SK-N-SH treated with all-trans-retinoic acid at 6 μM for 48 hours (cell line): ENCODE measurements at regions not wholly inside any gene's neighbourhood (a gene's known extent, or its start where the extent isn't known, plus 50 kb on each side); places are given as distances from the start of the nearest gene placed in this dataset.

Experiments used
- ARNTL ChIP-seq: fragments of 450-650 bp; formaldehyde crosslinking; IDR thresholded peaks from 2 replicates; pipeline ENCODE4 v1.5.0; 2020; ENCODE audit warnings: low read depth, mild to moderate bottlenecking, moderate library complexity, borderline replicate concordance
- CREB5 ChIP-seq: fragments of 250-450 bp; sonication (Bioruptor Pico); IDR thresholded peaks from 2 replicates; pipeline ENCODE4 v1.5.1; 2020; ENCODE audit warnings: low read depth, mild to moderate bottlenecking, moderate library complexity
- CSDC2 ChIP-seq: fragments of 250-450 bp; sonication (Bioruptor Pico); IDR thresholded peaks from 2 replicates; pipeline ENCODE4 v1.5.0; 2020; ENCODE audit warnings: mild to moderate bottlenecking, moderate library complexity
- CSRNP3 ChIP-seq: fragments of 250-450 bp; sonication (Bioruptor Pico); IDR thresholded peaks from 2 replicates; pipeline ENCODE4 v1.5.1; 2021; ENCODE audit warnings: mild to moderate bottlenecking, moderate library complexity
- PATZ1 ChIP-seq: fragments of 250-450 bp; sonication (Bioruptor Pico); IDR thresholded peaks from 2 replicates; pipeline ENCODE4 v1.8.0; 2020; ENCODE audit warnings: mild to moderate bottlenecking, moderate library complexity, borderline replicate concordance
- RARB ChIP-seq: fragments of 250-450 bp; sonication (Bioruptor Pico); IDR thresholded peaks from 2 replicates; pipeline ENCODE4 v1.8.0; 2021; ENCODE audit warnings: mild to moderate bottlenecking, moderate library complexity

- no peak for TF ChIP-seq PATZ1 (CRISPR knock-in tag)
- TF ChIP-seq CSDC2 (CRISPR knock-in tag): no peak
- no peak for TF ChIP-seq RARB (CRISPR knock-in tag)
- no peak for TF ChIP-seq ARNTL
- no peak for TF ChIP-seq CSRNP3 (CRISPR knock-in tag)
- TF ChIP-seq CREB5 (CRISPR knock-in tag): no peak
Observed at GRCh38 chr2:14554849-14555545, 77.5 kb upstream of the LRATD1 start.
